ENCODE measurements at regions not wholly inside any gene's neighbourhood (a gene's known extent, or its start where the extent isn't known, plus 50 kb on each side); places are given as distances from the start of the nearest gene placed in this dataset.

DNA sequence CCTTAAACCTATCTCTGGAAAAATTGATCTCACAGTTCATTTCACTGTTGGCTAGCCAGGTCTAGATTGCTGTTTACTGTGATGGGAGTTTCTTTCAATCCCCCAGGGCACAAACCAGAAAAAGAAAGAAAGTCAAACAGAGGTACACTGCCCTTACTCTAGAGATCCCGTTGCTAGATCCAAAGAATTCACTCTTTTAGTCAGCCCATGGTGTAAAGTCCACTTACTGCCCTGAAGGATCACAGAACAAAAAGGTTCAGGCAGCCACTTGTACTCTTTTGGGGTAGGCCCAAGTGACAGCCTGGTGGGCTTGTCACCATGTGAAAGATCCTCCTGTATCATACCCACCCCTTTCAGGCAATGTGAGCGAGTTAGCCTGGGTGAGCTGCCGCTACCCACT, 162.6 kb upstream of the CCDC179 start:
- no peak overlapping the region for H3K27ac ChIP-seq
- TF ChIP-seq, protein P1, sequence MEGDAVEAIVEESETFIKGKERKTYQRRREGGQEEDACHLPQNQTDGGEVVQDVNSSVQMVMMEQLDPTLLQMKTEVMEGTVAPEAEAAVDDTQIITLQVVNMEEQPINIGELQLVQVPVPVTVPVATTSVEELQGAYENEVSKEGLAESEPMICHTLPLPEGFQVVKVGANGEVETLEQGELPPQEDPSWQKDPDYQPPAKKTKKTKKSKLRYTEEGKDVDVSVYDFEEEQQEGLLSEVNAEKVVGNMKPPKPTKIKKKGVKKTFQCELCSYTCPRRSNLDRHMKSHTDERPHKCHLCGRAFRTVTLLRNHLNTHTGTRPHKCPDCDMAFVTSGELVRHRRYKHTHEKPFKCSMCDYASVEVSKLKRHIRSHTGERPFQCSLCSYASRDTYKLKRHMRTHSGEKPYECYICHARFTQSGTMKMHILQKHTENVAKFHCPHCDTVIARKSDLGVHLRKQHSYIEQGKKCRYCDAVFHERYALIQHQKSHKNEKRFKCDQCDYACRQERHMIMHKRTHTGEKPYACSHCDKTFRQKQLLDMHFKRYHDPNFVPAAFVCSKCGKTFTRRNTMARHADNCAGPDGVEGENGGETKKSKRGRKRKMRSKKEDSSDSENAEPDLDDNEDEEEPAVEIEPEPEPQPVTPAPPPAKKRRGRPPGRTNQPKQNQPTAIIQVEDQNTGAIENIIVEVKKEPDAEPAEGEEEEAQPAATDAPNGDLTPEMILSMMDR (IDR thresholded peaks at IDR 0.05): no peak
- TF ChIP-seq ZFX (IDR thresholded peaks at IDR 0.05; ENCODE audit: borderline replicate concordance): no peak

DNA sequence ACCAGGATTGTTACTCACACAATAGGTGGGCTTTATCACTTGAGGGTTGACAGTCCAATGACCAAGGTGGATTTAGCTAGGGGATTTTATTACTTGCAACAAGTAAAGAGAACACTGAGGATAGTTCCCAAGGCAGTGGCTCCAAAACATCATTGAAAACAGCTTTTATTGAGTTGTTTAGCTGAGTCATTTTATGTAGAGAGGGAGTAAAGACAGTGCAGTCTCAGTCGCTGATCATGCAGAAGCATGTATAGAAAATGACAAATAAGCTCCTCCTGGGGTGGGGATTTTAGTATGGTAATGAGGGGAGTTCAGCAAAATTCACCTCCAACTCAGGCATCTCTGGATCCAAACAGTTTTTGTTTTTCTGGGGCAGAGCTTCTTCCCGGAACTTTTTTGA, 163.0 kb upstream of the CCDC179 start:
- no peak overlapping the region for H3K27ac ChIP-seq
- TF ChIP-seq ZFX (IDR thresholded peaks at IDR 0.05; ENCODE audit: borderline replicate concordance): no peak
- TF ChIP-seq, protein P1 (IDR thresholded peaks at IDR 0.05): no peak

GRCh38 chr11:23041001-23041503, 180.8 kb upstream of the CCDC179 start:
- H3K27ac ChIP-seq: no peak overlapping the region
- TF ChIP-seq, protein P1 (IDR thresholded peaks at IDR 0.05): no peak
- TF ChIP-seq ZFX (IDR thresholded peaks at IDR 0.05; ENCODE audit: borderline replicate concordance): no peak

- TF ChIP-seq ZFX (IDR thresholded peaks at IDR 0.05; ENCODE audit: borderline replicate concordance): no peak
- TF ChIP-seq, protein P1 (IDR thresholded peaks at IDR 0.05): no peak
- no peak overlapping the region for H3K27ac ChIP-seq
These were observed 198.4 kb upstream of the CCDC179 start for GRCh38 chr11:23058656-23059055.

DNA sequence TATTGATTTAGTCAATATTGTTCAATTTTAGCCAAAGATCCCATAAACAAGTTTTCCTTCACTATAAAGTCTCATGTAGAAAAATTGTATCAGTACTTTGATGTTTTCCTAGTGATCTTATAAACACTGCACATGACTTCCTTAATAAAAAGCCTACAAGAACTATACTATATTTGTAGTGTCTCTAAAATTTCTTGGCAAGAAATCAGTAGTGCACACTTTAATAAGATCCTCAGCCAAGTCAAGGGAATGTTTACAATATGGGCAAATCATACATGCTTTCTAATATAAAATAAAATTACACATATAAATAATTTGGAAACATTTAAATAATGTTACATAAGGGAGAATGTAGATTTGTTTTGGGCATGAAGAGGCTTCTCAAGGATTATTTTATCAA, 203.0 kb upstream of the CCDC179 start:
- no peak for TF ChIP-seq ZFX (IDR thresholded peaks at IDR 0.05; ENCODE audit: borderline replicate concordance)
- TF ChIP-seq, protein P1 (IDR thresholded peaks at IDR 0.05): no peak
- H3K27ac ChIP-seq: no peak overlapping the region

- no peak overlapping the region for H3K27ac ChIP-seq
- TF ChIP-seq, protein P1 (IDR thresholded peaks at IDR 0.05): no peak
- no peak for TF ChIP-seq ZFX (IDR thresholded peaks at IDR 0.05; ENCODE audit: borderline replicate concordance)
These were observed 218.2 kb upstream of the CCDC179 start for GRCh38 chr11:23078289-23078971.

- TF ChIP-seq, protein P1 (IDR thresholded peaks at IDR 0.05): no peak
- TF ChIP-seq ZFX (IDR thresholded peaks at IDR 0.05; ENCODE audit: borderline replicate concordance): no peak
- H3K27ac ChIP-seq: no peak overlapping the region
These were observed 219.1 kb upstream of the CCDC179 start for GRCh38 chr11:23079382-23079813.
